K562 (cell line): ENCODE measurements at regions not wholly inside any gene's neighbourhood (a gene's known extent, or its start where the extent isn't known, plus 50 kb on each side); places are given as distances from the start of the nearest gene placed in this dataset.

Experiments
- CAMTA2 ChIP-seq: fragments of 250-450 bp; sonication (Bioruptor Pico); conservative IDR thresholded peaks from 2 replicates; pipeline ENCODE4 v1.5.1; 2022
- EWSR1 ChIP-seq: fragments of 450-650 bp; IDR thresholded peaks from 2 replicates; pipeline ENCODE4 v1.6.1; 2018; ENCODE audit warnings: borderline replicate concordance, mild to moderate bottlenecking, low read depth, moderate library complexity; ENCODE audit not compliant: partially characterized antibody
- FOXK1 ChIP-seq: sonication (generic); formaldehyde crosslinking; IDR thresholded peaks from 2 replicates; pipeline ENCODE4 v1.8.0; 2022; ENCODE audit warnings: missing genetic modification reagents, mild to moderate bottlenecking, borderline replicate concordance
- FOXM1 ChIP-seq, 2 experiments: fragments of 450-650 bp in 1 of 2; sonication (generic) in 1 of 2; formaldehyde crosslinking in 1 of 2; IDR thresholded peaks; 2 replicates each; pipeline versions ENCODE4 v1.6.1 to v1.9.0; 2017 to 2022; ENCODE audit warnings: low read depth in 2 of 2, mild to moderate bottlenecking in 2 of 2, missing genetic modification reagents in 1 of 2, moderate library complexity in 1 of 2
- KLF10 ChIP-seq: fragments of 250-450 bp; sonication (Bioruptor Pico); IDR thresholded peaks from 2 replicates; pipeline ENCODE4 v1.6.1; 2021; ENCODE audit warnings: matching md5 sums
- L3MBTL2 ChIP-seq: fragments of 450-650 bp; IDR thresholded peaks from 2 replicates; pipeline ENCODE4 v1.6.1; 2016; ENCODE audit warnings: mild to moderate bottlenecking, moderate library complexity
- MAFF ChIP-seq: IDR thresholded peaks from 2 replicates; pipeline ENCODE4 v1.6.1; 2012; ENCODE audit warnings: low read length, improper control_type of control experiment
- MAFG ChIP-seq: fragments of 450-650 bp; conservative IDR thresholded peaks from 2 replicates; pipeline ENCODE4 v1.6.1; 2016; ENCODE audit warnings: missing genetic modification characterization, missing compliant biosample characterization
- MTA2 ChIP-seq: fragments of 450-650 bp; IDR thresholded peaks from 2 replicates; pipeline ENCODE4 v1.6.1; 2016; ENCODE audit warnings: low read depth
- NR1H2 ChIP-seq: sonication (generic); formaldehyde crosslinking; IDR thresholded peaks from 2 replicates; pipeline ENCODE4 v1.4.0; 2020; ENCODE audit warnings: mild to moderate bottlenecking, missing genetic modification reagents
- NR3C1 ChIP-seq: sonication (generic); formaldehyde crosslinking; IDR thresholded peaks from 2 replicates; pipeline ENCODE4 v1.8.1; 2022; ENCODE audit warnings: missing genetic modification reagents
- POLR2G ChIP-seq: fragments of 200-400 bp; formaldehyde crosslinking; IDR thresholded peaks from 2 replicates; pipeline ENCODE4 v1.6.1; 2017; ENCODE audit warnings: low read depth, mild to moderate bottlenecking, antibody characterized with exemption, low read length, moderate library complexity
- POLR3G ChIP-seq: IDR thresholded peaks from 2 replicates; pipeline ENCODE4 v1.6.1; 2011; ENCODE audit not compliant: insufficient read length, insufficient replicate concordance; ENCODE audit errors: extremely low read depth
- RCOR1 ChIP-seq, 2 experiments: IDR thresholded peaks; 2 replicates each; pipeline ENCODE4 v1.6.1; 2012; ENCODE audit warnings: low read depth in 2 of 2, low read length in 2 of 2, borderline replicate concordance in 1 of 2, improper control_type of control experiment in 1 of 2
- SP1 ChIP-seq: sonication (generic); formaldehyde crosslinking; IDR thresholded peaks from 2 replicates; pipeline ENCODE4 v1.8.1; 2022; ENCODE audit warnings: mild to moderate bottlenecking, missing genetic modification reagents
- TEAD2 ChIP-seq: fragments of 450-650 bp; IDR thresholded peaks from 2 replicates; pipeline ENCODE4 v1.6.1; 2016; ENCODE audit warnings: missing genetic modification characterization, control low read depth, missing compliant biosample characterization
- THRAP3 ChIP-seq: fragments of 450-650 bp; IDR thresholded peaks from 2 replicates; pipeline ENCODE4 v1.6.1; 2016; ENCODE audit warnings: mild to moderate bottlenecking, inconsistent platforms, borderline replicate concordance
- ZNF224 ChIP-seq: sonication (generic); formaldehyde crosslinking; IDR thresholded peaks from 2 replicates; pipeline ENCODE4 v1.8.0; 2022; ENCODE audit warnings: mild to moderate bottlenecking, missing genetic modification reagents
- ZNF239 ChIP-seq: fragments of 250-450 bp; sonication (Bioruptor Pico); IDR thresholded peaks from 2 replicates; pipeline ENCODE4 v1.4.0; 2020; ENCODE audit warnings: mild to moderate bottlenecking
- ZNF311 ChIP-seq: fragments of 250-450 bp; sonication (Bioruptor Pico); IDR thresholded peaks from 2 replicates; pipeline ENCODE4 v1.4.0; 2020; ENCODE audit warnings: mild to moderate bottlenecking, moderate library complexity
- ZNF507 ChIP-seq: conservative IDR thresholded peaks from 2 replicates; pipeline ENCODE4 v1.6.1; 2017; ENCODE audit warnings: missing genetic modification characterization, missing compliant biosample characterization
- ZNF512 ChIP-seq: IDR thresholded peaks from 2 replicates; pipeline ENCODE4 v1.6.1; 2016; ENCODE audit warnings: missing genetic modification characterization, missing compliant biosample characterization
- TF ChIP-seq, protein P1 (sequence below): conservative IDR thresholded peaks from 2 replicates; pipeline ENCODE4 v1.6.1; 2011; ENCODE audit warnings: low read depth, mild to moderate bottlenecking, low read length; ENCODE audit not compliant: control insufficient read depth

DNA sequence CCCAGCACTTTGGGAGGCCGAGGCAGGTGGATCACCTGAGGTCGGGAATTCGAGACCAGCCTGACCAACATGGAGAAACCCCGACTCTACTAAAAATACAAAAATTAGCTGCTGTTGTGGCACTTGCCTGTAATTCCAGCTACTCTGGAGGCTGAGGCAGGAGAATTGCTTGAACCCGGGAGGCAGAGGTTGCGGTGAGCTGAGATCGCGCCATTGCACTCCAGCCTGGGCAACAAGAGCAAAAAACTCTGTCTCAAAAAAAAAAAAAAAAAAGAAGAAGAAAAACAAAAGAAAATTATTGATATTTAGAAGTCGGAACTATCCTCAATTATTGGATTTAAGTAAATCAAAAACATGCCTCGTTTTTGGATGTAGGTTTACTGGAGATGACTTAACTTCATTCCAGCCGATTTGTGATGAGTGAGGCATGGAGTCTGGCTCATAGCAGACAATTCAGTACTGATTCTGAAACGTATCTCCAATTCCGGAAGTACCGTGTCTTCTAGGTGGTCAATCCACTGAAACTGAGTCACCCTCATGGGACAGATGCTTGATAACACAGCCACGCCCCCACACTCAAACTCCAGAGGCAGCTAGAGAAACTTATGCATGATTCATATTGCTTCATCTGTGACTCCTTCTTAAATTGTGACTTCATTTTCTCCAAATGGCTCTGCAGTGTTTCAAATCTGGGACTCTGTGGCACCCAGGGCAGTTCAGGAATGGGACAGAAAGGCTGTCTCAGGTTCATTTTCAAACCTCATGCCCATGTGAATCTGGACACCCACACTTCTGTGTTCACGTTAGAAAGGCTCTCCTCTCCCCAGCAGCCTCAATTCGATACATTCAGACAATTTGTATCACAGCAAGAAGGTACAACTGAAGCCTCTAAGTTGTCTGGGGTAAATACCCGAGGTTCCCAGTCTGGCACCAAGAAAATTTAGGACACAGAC, 110.4 kb upstream of the ARMC2 start (continued):
- TF ChIP-seq TEAD2 (tag) (no peak), MAFG (no peak), CAMTA2 (CRISPR knock-in tag) (no peak), SP1 (CRISPR knock-in tag) (no peak), MTA2 (no peak), POLR3G (no peak), EWSR1 (no peak), ZNF311 (CRISPR knock-in tag) (no peak), L3MBTL2 (peak; percentile 61), POLR2G (no peak), NR3C1 (CRISPR knock-in tag) (no peak), KLF10 (CRISPR knock-in tag) (no peak), ZNF239 (CRISPR knock-in tag) (no peak), FOXK1 (no peak), ZNF224 (CRISPR knock-in tag) (no peak), RCOR1 (IDR thresholded peaks at IDR 0.05; ENCODE audit: borderline replicate concordance in 1 of 2, low read depth in 2 of 2, low read length in 2 of 2) (peak in 1 of 2 experiments; percentile 47; a peak in 1 of 4 replicates), MAFF (no peak; the same call in 1 of the 2 replicates), FOXM1 (IDR thresholded peaks at IDR 0.05; ENCODE audit: low read depth) (peak; percentile 42; the same call in 1 of the 2 replicates), FOXM1 (CRISPR knock-in tag; IDR thresholded peaks at IDR 0.05; ENCODE audit: low read depth) (no peak), THRAP3 (no peak), ZNF507 (no peak), NR1H2 (no peak), ZNF512 (tag) (0 out of 2 replicates have a peak, but pooled peaks have one; percentile 24)
- TF ChIP-seq, protein P1, sequence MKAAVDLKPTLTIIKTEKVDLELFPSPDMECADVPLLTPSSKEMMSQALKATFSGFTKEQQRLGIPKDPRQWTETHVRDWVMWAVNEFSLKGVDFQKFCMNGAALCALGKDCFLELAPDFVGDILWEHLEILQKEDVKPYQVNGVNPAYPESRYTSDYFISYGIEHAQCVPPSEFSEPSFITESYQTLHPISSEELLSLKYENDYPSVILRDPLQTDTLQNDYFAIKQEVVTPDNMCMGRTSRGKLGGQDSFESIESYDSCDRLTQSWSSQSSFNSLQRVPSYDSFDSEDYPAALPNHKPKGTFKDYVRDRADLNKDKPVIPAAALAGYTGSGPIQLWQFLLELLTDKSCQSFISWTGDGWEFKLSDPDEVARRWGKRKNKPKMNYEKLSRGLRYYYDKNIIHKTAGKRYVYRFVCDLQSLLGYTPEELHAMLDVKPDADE, result no peak
